ENCODE measurements at regions not wholly inside any gene's neighbourhood (a gene's known extent, or its start where the extent isn't known, plus 50 kb on each side); places are given as distances from the start of the nearest gene placed in this dataset.
"Not testable (repeated sequence)": the region's sequence is repeated elsewhere in the genome, so short reads cannot be mapped to it uniquely, and the experiment has no call there.

DNA sequence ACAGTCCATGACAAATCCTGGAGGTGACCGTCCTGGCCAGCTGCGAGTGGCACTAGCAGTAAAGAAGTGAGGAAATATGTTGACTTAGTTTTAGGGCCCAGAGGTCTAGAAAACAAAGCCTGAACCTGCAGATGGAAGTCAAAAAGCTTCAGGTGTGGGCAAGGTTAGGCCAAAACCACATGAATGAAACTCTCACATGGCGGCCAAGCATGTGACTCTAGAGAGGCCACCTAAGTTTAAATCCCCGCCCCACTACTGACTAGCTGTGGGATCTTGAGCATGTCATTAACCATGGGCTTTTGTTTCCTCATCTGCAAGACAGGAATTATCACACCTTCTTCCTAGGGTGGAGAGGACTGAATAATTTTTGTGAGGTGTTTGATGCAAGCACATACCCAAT lies 148.2 kb upstream of the DAB1 start:
- DNase-seq (ENCODE audit: low read depth): no peak

DNA sequence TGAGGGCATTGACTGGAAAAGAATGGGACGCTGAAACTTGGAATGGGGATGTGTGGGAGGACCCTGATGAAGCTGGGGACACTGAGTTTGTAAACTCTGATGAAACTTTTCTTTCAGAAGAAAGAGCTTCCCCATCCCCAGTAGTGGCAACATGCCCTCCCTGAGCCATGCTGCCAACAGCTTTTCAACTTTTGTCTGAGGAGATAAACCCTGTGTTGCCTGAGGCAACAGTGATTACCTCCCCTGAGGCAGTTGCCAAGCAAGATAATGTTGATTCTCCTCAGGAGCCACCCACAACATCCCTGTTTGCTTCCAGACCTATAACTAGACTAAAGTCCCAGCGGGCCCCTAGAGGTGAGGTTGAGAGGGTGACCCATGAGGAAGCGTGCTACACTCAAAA lies 134.2 kb upstream of the DAB1 start:
- not testable (repeated sequence) for DNase-seq (ENCODE audit: low read depth)

DNA sequence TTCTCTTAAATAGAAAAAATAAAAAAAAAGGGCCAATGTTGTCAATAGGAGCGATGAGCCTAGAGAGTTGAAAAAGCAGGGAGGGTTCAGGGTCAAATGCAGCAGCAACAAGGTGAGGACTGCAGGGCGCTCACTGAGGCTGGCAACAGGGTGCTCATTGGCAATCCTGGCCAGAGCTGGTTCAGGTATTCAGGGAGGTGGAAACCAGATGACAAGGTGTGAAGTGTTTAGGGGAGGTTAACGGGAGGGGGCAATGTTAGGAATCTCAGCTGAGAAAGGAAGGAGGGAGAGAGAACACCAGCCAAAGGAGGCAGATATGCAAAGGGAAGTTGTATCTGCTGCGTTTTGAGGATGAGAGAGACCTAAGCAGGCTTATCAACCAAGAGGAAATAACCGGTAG lies 129.8 kb upstream of the DAB1 start:
- no peak for DNase-seq (ENCODE audit: low read depth)

DNA sequence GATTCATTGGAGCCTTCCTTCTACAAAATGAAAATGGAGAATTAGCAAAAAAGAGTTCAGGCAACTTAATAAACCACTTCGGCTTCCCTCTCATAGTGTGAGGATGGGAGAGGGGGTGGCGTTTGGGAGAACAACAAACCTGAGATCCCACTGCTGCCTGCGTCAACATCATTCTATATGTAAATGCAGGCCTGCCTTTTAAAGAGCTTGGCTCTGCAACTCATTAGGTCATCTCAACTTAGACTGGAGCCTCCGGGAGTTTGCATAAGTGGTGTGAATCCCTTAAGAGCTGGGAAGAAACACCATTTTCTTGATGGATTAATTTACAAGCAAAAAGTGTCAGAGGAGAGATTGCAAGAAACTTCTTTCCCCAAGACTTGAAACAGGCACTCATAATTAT lies 127.6 kb upstream of the DAB1 start:
- DNase-seq (ENCODE audit: low read depth): no peak

DNA sequence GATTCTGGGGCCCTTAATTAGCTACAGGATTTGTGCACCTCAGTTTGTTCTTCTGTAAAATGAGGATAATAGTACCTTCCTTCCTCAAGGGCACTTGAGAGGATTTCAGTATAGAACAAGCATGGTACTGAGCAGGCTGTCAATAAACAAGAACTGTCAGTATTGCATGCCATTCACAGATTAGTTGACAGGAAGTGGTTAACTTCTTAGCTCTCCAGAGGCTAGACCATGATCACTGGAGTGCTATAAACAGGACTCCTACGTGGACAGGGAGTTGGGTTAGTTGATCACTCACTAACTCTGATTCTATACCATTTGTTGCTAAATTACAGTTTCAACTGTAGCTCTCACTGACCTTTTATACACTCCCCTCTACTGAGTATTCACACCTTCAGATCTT lies 126.2 kb upstream of the DAB1 start:
- DNase-seq (ENCODE audit: low read depth): no peak

DNA sequence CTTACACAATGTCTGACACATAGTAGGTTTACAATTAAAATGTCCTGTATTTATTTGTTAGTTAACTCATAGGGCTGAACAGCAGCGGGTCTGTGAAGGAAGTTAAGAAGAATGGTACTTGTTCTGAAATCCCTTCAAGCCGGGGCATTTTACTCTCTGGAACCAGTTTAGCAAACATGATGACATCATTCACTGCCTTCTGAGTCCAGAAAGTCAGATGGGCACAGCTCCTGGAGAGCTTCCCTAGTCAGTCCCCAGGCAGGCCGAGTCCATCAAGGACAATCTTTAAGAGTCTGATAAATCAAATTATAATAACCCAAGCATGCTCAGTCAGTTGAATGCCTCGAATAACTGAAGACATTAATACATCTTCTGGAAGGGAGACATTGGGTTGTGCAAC lies 125.4 kb upstream of the DAB1 start:
- DNase-seq (ENCODE audit: low read depth): no peak

DNA sequence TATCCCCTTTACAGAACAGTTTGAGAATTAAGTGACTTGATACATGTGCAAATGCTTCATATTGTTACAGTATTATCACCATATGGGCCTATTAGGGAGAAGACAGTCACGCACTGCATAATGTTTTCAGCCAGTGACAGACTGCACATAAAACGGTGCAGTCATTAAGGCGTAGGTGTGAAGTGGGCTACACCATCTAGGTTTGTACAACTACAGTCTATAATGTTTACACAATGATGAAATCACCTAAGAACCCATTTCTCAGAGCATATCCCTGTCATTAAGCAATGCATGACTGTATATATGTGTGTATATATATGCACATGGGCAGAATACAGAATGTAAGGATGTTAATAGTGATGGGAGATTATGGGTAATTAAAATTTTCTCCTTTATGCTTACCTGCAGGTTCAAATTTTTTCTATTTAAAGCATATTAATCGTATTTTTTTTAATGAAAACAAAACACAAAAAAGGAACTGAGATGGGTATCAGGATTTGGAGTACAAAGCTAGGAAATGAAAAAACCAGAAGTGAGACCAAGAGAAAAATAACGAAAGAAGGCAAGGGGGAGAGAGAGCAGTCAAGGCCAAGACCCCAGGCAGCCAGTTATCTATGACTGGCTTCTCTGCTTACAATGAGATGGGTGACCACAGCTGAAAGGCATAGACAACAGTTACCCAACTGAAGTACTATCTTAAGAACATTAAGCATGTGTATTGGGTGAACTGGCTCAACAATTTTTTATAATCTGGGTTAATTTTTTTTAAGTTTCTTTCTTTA lies 122.9 kb upstream of the DAB1 start:
- DNase-seq (ENCODE audit: low read depth): no peak

DNA sequence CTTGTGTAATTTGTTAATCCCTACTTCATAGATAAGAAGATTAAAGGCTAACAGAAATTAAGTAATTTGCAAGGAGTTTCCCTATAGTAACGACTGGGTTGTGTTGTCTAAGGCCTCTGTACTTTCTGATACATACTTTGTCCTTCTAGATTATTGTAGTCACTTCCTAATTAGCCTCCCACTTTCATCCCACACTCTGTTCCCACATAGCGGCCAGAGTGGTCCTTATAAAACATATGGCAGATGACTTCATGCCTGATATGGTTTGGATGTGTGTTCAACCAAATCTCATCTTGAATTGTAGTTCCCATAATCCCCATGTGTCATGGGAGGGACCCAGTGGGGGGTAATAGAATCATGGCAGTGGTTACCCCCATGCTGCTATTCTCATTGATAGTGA lies 120.5 kb upstream of the DAB1 start:
- no peak for DNase-seq (ENCODE audit: low read depth)

DNA sequence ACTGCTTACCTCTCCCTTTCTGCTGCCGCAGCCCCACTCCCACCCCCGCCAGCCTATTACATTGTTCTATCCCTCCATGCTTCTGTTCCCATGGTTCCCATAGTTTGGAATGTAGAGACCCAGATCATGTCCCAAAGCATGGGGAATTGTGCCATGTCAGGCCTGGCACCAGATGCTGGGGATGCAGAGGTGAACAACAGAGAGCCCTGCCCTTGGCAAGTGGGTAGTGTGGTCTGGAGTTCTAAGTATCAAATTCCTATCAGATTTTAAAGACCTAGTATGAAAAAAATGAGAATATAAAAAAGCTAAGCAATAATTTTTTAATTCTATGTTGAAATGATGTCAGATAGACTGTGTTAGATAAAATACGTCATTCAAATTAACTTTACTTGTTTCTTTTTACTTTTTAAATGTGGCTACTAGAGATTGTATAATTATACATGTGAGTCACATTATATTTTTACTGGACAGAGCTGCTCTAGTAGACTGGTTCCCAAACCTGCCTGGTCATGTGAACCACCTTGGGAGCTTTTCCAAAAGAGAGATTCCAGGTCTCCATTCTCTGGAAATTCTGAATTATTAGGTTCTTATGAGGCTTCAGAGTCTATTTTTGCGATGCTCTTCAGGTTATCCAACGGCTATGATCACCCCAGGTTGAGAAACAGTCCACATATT lies 113.0 kb upstream of the DAB1 start:
- no peak for DNase-seq (ENCODE audit: low read depth)

DNA sequence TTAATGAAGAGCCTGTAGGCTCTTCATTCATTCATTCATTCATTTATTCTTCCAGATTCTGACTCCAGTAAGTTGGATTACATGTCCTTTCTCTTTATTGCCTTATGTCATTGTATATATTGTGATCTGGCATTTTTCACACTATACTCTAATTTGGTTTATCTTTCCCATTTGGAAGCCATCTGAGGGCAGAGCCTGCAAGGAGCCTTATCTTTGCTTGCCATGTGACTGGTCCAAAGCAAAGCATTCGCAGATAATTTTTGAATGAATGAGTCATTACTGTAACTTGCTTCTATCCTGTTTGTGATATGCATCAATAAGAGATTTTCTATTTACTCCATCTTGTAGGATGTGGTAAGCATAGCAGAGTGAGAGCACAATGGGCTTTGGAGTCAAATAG lies 108.4 kb upstream of the DAB1 start:
- DNase-seq (ENCODE audit: low read depth): no peak

DNA sequence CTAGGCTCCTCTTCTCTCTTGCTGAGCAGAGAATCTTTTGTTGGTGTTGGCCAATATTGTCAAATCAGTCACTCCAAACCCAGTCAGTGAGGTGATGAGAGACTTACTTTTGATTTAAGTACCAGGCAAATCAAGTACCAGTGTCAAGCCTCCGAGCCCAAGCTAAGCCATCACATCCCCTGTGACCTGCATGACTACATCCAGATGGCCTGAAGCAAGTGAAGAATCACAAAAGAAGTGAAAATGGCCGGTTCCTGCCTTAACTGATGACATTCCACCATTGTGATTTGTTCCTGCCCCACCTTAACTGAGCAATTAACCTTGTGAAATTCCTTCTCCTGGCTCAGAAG lies 107.0 kb upstream of the DAB1 start:
- not testable (repeated sequence) for DNase-seq (ENCODE audit: low read depth)

DNA sequence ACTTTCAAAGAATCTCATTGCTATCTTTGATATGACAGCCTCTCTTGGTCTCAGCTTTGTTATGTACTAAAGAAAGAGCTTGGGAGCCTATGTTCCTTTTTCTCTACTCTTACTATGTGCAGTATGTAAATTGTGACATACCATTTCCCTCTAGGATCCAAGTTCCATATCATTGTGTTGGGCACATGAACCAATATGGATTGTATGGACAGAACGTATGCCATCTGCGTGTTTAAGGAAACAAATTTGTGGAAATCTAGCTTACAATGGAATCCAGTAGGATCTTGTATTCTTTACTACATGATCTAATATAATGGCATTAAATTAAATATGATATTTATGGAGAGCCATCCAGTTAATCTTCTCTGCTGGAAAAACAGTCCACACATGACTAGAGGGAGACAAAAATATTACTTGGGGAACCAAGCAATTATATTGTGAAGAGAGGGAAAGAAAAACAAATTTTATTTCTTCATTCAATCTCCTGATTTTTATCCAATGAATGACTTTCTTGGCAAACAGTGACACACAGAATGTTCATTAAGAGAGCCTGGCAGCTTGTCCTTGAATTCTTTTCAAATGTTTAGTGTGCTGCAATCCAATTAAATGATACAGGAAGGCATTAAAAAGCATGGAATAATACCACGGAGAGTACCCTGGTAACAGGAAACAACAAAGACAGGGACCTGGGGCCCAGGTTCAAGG lies 106.5 kb upstream of the DAB1 start:
- DNase-seq (ENCODE audit: low read depth): no peak

DNA sequence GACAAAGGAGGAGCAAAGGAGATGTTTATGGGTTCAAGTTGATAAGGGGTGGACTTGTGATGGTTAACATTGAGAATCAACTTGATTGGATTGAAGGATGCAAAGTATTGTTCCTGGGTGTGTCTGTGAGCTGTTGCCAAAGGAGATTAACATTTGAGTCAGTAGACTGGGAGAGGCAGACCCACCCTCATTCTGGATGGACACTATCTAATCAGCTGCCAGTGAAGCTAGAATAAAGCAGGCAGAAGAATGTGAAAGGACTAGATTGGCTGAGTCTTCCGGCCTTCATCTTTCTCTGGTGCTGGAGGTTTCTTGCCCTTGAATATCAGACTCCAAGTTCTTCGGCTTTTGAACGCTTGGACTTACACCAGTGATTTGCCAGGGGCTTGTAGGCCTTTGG lies 98.7 kb upstream of the DAB1 start:
- DNase-seq (ENCODE audit: low read depth): no peak

DNA sequence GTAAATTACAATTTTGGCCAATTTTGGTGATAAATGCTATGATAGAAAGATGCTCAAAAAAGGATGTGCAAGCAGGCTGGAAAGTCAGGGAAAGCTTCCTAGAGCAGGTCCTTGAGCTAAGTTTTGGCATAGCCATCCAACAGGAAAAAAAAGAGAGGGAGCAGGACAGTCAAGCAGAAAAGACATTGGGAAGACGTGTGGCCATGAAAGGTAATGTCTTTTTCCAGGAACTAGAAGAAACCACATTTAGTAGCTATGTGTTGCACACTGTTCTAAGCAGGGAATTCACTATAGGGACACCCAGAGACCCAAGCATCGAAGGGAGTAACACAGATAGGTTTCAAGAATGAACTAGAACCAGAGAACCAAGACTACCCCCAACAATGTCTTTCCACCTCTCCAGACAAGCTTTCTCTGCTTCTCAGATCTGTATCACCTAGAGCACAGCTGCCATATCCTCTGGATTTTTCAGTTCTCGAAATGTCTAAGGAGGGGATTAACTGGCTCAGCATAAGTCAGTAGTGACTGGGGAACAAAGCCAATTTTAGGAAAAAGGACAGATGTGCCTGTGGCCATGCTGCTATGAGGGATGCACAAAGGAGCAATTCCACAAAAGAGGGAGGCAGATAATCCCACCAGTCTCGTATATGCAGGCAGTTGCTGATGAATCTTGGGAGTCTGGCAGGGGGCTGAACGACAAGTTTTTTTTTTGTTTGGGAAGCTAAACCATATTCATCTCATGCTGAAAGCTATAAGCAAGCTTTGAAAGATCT lies 97.1 kb upstream of the DAB1 start:
- DNase-seq (ENCODE audit: low read depth): no peak

DNA sequence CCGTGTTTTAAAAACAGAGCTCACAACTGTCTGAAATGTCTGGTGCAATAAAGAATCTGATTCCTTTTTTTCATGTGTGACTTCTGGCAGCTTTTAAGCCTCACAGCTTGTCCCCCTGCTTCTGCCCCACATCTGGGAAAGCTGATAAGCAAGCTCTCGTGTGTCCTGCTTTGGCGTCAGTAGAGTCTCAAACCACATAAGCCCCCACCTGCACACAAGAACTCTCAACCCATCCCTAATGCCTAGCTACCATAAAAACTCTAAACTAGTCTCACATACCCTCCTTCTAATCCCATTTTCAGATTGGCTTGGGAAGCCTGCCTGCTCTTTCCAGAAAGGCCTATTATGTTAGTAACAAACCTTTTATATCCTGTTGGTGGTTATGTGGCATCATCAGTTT lies 94.6 kb upstream of the DAB1 start:
- DNase-seq (ENCODE audit: low read depth): no peak

DNA sequence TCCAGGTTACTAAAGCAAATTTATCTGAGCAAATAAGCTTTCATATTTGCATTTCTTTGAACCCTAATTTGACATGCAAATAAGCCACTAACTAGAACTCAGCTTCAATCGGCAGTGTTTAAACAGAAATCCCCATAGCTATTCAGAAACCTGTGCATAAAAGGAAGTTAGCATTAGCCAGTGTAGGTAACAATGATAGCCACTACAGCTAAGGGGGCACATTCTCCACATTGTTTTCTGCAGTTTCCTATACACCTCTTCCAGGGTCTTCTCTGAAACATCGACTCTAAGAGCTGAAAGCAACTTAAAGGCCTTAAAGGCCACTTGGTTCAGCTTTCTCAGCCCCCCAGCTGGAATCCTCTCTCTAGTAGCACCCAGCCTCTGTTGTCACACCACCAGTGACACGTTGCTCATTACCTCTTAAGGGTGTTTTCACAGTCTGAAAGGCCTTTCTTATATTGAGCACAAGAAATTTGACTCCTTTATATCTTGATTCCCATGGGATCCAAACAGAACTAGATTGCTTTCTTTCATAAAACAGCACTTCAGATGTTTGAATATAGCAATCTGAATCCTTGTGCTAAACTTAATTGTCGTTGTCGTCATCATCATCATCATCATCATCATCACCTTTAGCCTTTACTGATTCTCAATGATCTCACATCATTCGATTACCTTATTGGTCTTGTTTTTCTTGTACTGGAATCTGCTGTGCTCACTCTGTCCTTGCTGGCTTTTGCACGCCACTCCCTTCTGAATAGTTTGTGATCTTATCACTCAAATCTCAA lies 93.9 kb upstream of the DAB1 start:
- DNase-seq (ENCODE audit: low read depth): no peak

DNA sequence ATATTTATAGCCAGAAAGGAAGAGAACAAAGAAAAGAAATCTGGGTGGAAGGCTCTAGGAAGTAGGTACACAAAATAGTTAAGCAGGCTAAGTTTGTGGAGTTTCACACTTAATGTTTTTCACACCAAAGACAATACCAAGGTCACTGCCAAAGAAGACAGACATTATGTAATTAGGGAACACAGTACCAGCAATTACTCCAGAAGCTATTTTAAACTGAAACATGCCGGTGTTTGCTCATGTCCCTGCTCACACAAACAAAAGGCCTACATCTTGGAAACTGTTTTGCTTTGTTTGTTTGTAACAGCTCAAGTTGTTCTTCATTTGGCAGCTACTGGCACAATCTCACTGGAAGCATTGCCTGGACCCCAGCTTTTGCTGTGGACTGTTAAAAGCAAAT lies 88.5 kb upstream of the DAB1 start:
- no peak for DNase-seq (ENCODE audit: low read depth)

DNA sequence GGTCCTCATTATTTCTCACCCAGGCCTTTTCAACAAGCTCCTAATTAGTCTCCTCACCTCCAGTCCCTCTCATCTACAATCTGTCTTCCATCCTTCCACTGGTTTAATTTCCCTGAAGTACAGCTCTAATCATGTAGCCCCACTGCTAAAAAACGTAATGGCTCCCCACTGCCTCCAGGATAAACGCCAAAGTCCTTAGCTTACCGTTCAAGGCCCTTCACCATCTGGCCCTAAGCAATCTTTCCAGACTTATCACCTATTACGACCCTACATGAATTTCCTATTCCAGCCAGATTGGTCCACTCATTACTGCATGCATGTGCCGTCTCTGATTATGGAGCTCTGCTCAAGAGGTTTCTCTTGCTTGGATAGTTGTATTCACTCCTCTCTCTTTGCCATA lies 83.1 kb upstream of the DAB1 start:
- no peak for DNase-seq (ENCODE audit: low read depth)

DNA sequence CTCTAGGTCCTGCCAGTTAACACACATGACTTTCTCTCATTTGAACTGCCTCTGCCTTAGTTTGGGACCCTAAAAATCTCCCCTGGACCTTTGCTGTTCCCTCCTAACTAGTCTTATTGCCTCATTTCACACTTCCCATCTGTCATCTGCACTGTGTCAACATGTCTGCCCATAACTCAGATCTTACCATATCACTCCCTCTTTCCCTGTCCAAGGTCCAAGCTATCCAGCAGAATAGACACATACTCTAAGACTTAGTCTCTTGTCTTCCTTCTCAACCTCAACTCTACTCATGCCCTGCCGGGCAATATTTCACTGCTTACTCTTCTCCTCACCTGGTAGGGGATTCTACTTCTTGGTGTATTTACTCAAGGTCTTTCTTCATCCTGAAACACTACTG lies 79.5 kb upstream of the DAB1 start:
- DNase-seq (ENCODE audit: low read depth): no peak

DNA sequence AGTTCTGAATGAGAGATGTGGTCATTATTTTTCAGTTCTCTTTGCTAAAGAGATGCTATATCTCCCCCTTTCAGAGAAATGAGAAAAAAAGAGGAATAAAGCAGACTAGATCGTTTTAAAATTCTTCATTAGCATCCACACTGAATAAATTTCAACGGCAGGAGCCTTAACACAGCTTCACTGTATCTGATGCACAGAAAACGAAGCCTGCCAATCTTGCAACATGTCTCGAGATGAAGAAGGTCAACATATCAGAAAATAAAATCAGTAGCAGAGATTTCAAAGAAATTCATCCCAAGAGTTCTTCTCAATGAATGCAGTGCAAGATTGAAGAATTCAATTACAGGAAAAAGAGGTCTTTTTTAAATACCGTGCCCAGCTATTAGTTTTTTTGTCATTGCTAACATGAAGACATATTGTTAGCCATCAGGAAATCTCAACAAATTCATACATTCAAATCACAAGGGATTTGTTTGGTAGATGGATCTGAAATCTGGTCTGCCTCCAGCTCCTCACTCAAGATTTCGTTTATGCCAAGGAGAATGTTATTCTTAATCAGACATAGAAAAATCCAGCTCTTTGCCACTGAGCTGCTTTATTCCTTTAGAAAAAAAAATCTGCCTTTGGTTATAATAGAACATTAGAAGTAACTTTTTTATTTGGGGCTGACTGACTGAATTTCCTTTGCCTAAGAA lies 76.4 kb upstream of the DAB1 start:
- DNase-seq (ENCODE audit: low read depth): no peak

DNA sequence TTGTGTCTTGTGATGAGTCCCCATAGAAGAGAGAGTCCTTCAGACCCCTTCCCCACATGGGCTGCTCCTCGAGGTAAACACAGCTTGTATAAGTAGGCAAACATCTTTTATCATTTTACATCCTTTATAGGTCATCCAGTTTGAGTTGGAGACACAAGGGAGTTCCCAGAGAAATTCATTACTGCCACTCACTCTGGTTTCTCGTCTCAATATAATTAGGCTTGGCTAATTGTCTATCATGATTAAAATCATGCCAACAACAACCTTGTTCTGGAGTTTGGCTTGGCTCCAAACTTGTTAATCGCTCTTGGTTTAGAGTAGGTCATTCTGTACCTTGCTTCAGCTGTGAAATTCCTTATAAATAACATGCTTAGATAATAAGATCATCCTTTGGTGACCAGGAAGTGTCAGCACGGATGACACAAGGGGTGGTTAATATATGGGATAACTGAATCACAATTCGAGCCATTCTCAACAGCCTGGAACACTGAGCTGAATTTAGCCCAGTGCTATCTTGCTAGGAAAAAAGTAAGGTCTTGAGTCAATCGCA lies 70.7 kb upstream of the DAB1 start:
- no peak for DNase-seq (ENCODE audit: low read depth)

Data from stimulated activated CD8-positive, alpha-beta memory T cell treated with anti-CD3 and anti-CD28 coated beads, Interleukin-4, amount 100 ng/mL, for 24 hours (primary cell).